ENCODE measurements at regions not wholly inside any gene's neighbourhood (a gene's known extent, or its start where the extent isn't known, plus 50 kb on each side); places are given as distances from the start of the nearest gene placed in this dataset.

- H3K56ac ChIP-seq (ENCODE audit: low read length): no peak overlapping the region
- H4K5ac ChIP-seq (ENCODE audit: low read length): no peak overlapping the region
- H3K79me1 ChIP-seq (ENCODE audit: low read length): no peaks in the 10 kb centered on the region
- no peak overlapping the region for H3K9ac ChIP-seq (ENCODE audit: low read length)
- no peaks in the 10 kb centered on the region for H3K79me2 ChIP-seq (ENCODE audit: control insufficient read depth, insufficient read depth, low read length)
- H3K4ac ChIP-seq (ENCODE audit: low read depth, low read length): no peak overlapping the region
- H3K4me2 ChIP-seq (ENCODE audit: low read length): no peak overlapping the region
- H3K4me3 ChIP-seq (ENCODE audit: low read length): no peak overlapping the region
- H3K18ac ChIP-seq (ENCODE audit: low read length): no peak overlapping the region
- no peak for DNase-seq
- no peak overlapping the region for H3K23ac ChIP-seq (ENCODE audit: low read length)
- no peak overlapping the region for H3K27ac ChIP-seq (ENCODE audit: low read depth, low read length)
- H3K4me1 ChIP-seq (ENCODE audit: control insufficient read depth, low read depth, low read length): no peaks in the 10 kb centered on the region
- H2AK5ac ChIP-seq (ENCODE audit: low read length): no peak overlapping the region
- no peaks in the 10 kb centered on the region for H3K27me3 ChIP-seq (ENCODE audit: insufficient read depth, low read length, poor library complexity)
- no peak overlapping the region for H2BK120ac ChIP-seq (ENCODE audit: low read depth, low read length)
- no peak overlapping the region for H2BK5ac ChIP-seq (ENCODE audit: low read length)
- no peak overlapping the region for H2BK15ac ChIP-seq (replicated peaks; ENCODE audit: low read depth)
- no peaks in the 10 kb centered on the region for H3K36me3 ChIP-seq (ENCODE audit: control insufficient read depth, insufficient read depth, low read length)
- WGBS (ENCODE audit: extremely low coverage, insufficient coverage, low lambda C conversion rate): no CpG with 5 or more reads among the region's 4 CpGs
- H4K8ac ChIP-seq (ENCODE audit: low read depth, low read length): no peak overlapping the region
Observed at GRCh38 chr5:5782402-5782801, 359.9 kb downstream of the ICE1 start.

GRCh38 chr5:5781335-5781734 lies 358.9 kb downstream of the ICE1 start:
- Histone ChIP-seq H3K4me2 (ENCODE audit: low read length) (no peak overlapping the region), H4K8ac (ENCODE audit: low read depth, low read length) (no peak overlapping the region), H2AK5ac (ENCODE audit: low read length) (no peak overlapping the region), H3K4me1 (ENCODE audit: control insufficient read depth, low read depth, low read length) (no peaks in the 10 kb centered on the region), H3K27ac (ENCODE audit: low read depth, low read length) (no peak overlapping the region), H3K18ac (ENCODE audit: low read length) (no peak overlapping the region), H3K79me1 (ENCODE audit: low read length) (no peaks in the 10 kb centered on the region), H3K79me2 (ENCODE audit: control insufficient read depth, insufficient read depth, low read length) (no peaks in the 10 kb centered on the region), H3K23ac (ENCODE audit: low read length) (no peak overlapping the region), H4K5ac (ENCODE audit: low read length) (no peak overlapping the region), H2BK120ac (ENCODE audit: low read depth, low read length) (no peak overlapping the region), H3K56ac (ENCODE audit: low read length) (no peak overlapping the region), H3K9ac (ENCODE audit: low read length) (no peak overlapping the region), H3K27me3 (ENCODE audit: insufficient read depth, low read length, poor library complexity) (no peaks in the 10 kb centered on the region), H2BK15ac (replicated peaks; ENCODE audit: low read depth) (no peak overlapping the region), H2BK5ac (ENCODE audit: low read length) (no peak overlapping the region), H3K4me3 (ENCODE audit: low read length) (no peak overlapping the region), H3K36me3 (ENCODE audit: control insufficient read depth, insufficient read depth, low read length) (no peaks in the 10 kb centered on the region), H3K4ac (ENCODE audit: low read depth, low read length) (no peak overlapping the region)
- no peak for DNase-seq
- WGBS (ENCODE audit: extremely low coverage, insufficient coverage, low lambda C conversion rate): no CpG with 5 or more reads among the region's 3 CpGs

- no peaks in the 10 kb centered on the region for H3K79me1 ChIP-seq (ENCODE audit: low read length)
- no peaks in the 10 kb centered on the region for H3K79me2 ChIP-seq (ENCODE audit: control insufficient read depth, insufficient read depth, low read length)
- no CpG with 5 or more reads among the region's 3 CpGs for WGBS (ENCODE audit: extremely low coverage, insufficient coverage, low lambda C conversion rate)
- H3K4me3 ChIP-seq (ENCODE audit: low read length): no peak overlapping the region
- H3K23ac ChIP-seq (ENCODE audit: low read length): no peak overlapping the region
- no peaks in the 10 kb centered on the region for H3K36me3 ChIP-seq (ENCODE audit: control insufficient read depth, insufficient read depth, low read length)
- DNase-seq: no peak
- no peak overlapping the region for H2BK15ac ChIP-seq (replicated peaks; ENCODE audit: low read depth)
- no peak overlapping the region for H2BK5ac ChIP-seq (ENCODE audit: low read length)
- H2AK5ac ChIP-seq (ENCODE audit: low read length): no peak overlapping the region
- H3K27ac ChIP-seq (ENCODE audit: low read depth, low read length): no peak overlapping the region
- H4K8ac ChIP-seq (ENCODE audit: low read depth, low read length): no peak overlapping the region
- H3K56ac ChIP-seq (ENCODE audit: low read length): no peak overlapping the region
- H3K27me3 ChIP-seq (ENCODE audit: insufficient read depth, low read length, poor library complexity): no peaks in the 10 kb centered on the region
- H3K18ac ChIP-seq (ENCODE audit: low read length): no peak overlapping the region
- no peak overlapping the region for H3K4me2 ChIP-seq (ENCODE audit: low read length)
- no peaks in the 10 kb centered on the region for H3K4me1 ChIP-seq (ENCODE audit: control insufficient read depth, low read depth, low read length)
- H3K4ac ChIP-seq (ENCODE audit: low read depth, low read length): no peak overlapping the region
- H4K5ac ChIP-seq (ENCODE audit: low read length): no peak overlapping the region
- H3K9ac ChIP-seq (ENCODE audit: low read length): no peak overlapping the region
- H2BK120ac ChIP-seq (ENCODE audit: low read depth, low read length): no peak overlapping the region
Observed at GRCh38 chr5:5780253-5780652, 357.8 kb downstream of the ICE1 start.

GRCh38 chr5:5777013-5777412 lies 354.5 kb downstream of the ICE1 start:
- Histone ChIP-seq H3K27me3 (ENCODE audit: insufficient read depth, low read length, poor library complexity) (no peaks in the 10 kb centered on the region), H3K9ac (ENCODE audit: low read length) (no peak overlapping the region)

GRCh38 chr5:5772202-5772601 lies 349.7 kb downstream of the ICE1 start:
- H2BK15ac ChIP-seq (replicated peaks; ENCODE audit: low read depth): no peak overlapping the region
- H4K5ac ChIP-seq (ENCODE audit: low read length): no peak overlapping the region
- H3K27me3 ChIP-seq (ENCODE audit: insufficient read depth, low read length, poor library complexity): no peaks in the 10 kb centered on the region
- no peak overlapping the region for H3K4me2 ChIP-seq (ENCODE audit: low read length)
- no peak overlapping the region for H3K18ac ChIP-seq (ENCODE audit: low read length)
- H3K9ac ChIP-seq (ENCODE audit: low read length): no peak overlapping the region
- H4K8ac ChIP-seq (ENCODE audit: low read depth, low read length): no peak overlapping the region
- H2BK5ac ChIP-seq (ENCODE audit: low read length): no peak overlapping the region
- no peak overlapping the region for H2BK120ac ChIP-seq (ENCODE audit: low read depth, low read length)
- H3K79me1 ChIP-seq (ENCODE audit: low read length): no peaks in the 10 kb centered on the region
- no peaks in the 10 kb centered on the region for H3K4me1 ChIP-seq (ENCODE audit: control insufficient read depth, low read depth, low read length)
- no peaks in the 10 kb centered on the region for H3K79me2 ChIP-seq (ENCODE audit: control insufficient read depth, insufficient read depth, low read length)
- H3K4me3 ChIP-seq (ENCODE audit: low read length): no peak overlapping the region
- H3K36me3 ChIP-seq (ENCODE audit: control insufficient read depth, insufficient read depth, low read length): no peaks in the 10 kb centered on the region
- no peak overlapping the region for H3K56ac ChIP-seq (ENCODE audit: low read length)
- DNase-seq: no peak
- no peak overlapping the region for H2AK5ac ChIP-seq (ENCODE audit: low read length)
- no peak overlapping the region for H3K27ac ChIP-seq (ENCODE audit: low read depth, low read length)
- no CpG with 5 or more reads among the region's 3 CpGs for WGBS (ENCODE audit: extremely low coverage, insufficient coverage, low lambda C conversion rate)
- H3K4ac ChIP-seq (ENCODE audit: low read depth, low read length): no peak overlapping the region
- H3K23ac ChIP-seq (ENCODE audit: low read length): no peak overlapping the region

More at GRCh38 chr5:5777013-5777412, 354.5 kb downstream of the ICE1 start:
- H3K23ac ChIP-seq (ENCODE audit: low read length): no peak overlapping the region
- H2BK120ac ChIP-seq (ENCODE audit: low read depth, low read length): no peak overlapping the region
- no peak overlapping the region for H2BK15ac ChIP-seq (replicated peaks; ENCODE audit: low read depth)
- H3K4me1 ChIP-seq (ENCODE audit: control insufficient read depth, low read depth, low read length): no peaks in the 10 kb centered on the region
- no peaks in the 10 kb centered on the region for H3K36me3 ChIP-seq (ENCODE audit: control insufficient read depth, insufficient read depth, low read length)
- no peaks in the 10 kb centered on the region for H3K79me2 ChIP-seq (ENCODE audit: control insufficient read depth, insufficient read depth, low read length)
- no CpG with 5 or more reads among the region's 2 CpGs for WGBS (ENCODE audit: extremely low coverage, insufficient coverage, low lambda C conversion rate)
- no peaks in the 10 kb centered on the region for H3K79me1 ChIP-seq (ENCODE audit: low read length)
- no peak for DNase-seq
- no peak overlapping the region for H3K56ac ChIP-seq (ENCODE audit: low read length)
- H4K5ac ChIP-seq (ENCODE audit: low read length): no peak overlapping the region
- H2AK5ac ChIP-seq (ENCODE audit: low read length): no peak overlapping the region
- no peak overlapping the region for H3K4me3 ChIP-seq (ENCODE audit: low read length)
- H4K8ac ChIP-seq (ENCODE audit: low read depth, low read length): no peak overlapping the region
- no peak overlapping the region for H3K27ac ChIP-seq (ENCODE audit: low read depth, low read length)
- no peak overlapping the region for H3K4ac ChIP-seq (ENCODE audit: low read depth, low read length)
- H2BK5ac ChIP-seq (ENCODE audit: low read length): no peak overlapping the region
- H3K18ac ChIP-seq (ENCODE audit: low read length): no peak overlapping the region
- no peak overlapping the region for H3K4me2 ChIP-seq (ENCODE audit: low read length)

GRCh38 chr5:5770825-5771224 lies 348.3 kb downstream of the ICE1 start:
- Histone ChIP-seq H3K18ac (ENCODE audit: low read length) (no peak overlapping the region), H2BK5ac (ENCODE audit: low read length) (no peak overlapping the region), H2BK15ac (replicated peaks; ENCODE audit: low read depth) (no peak overlapping the region), H3K79me2 (ENCODE audit: control insufficient read depth, insufficient read depth, low read length) (no peaks in the 10 kb centered on the region), H2BK120ac (ENCODE audit: low read depth, low read length) (no peak overlapping the region), H3K4me3 (ENCODE audit: low read length) (no peak overlapping the region), H3K4ac (ENCODE audit: low read depth, low read length) (no peak overlapping the region), H3K27ac (ENCODE audit: low read depth, low read length) (no peak overlapping the region), H3K4me2 (ENCODE audit: low read length) (no peak overlapping the region), H3K36me3 (ENCODE audit: control insufficient read depth, insufficient read depth, low read length) (no peaks in the 10 kb centered on the region), H3K27me3 (ENCODE audit: insufficient read depth, low read length, poor library complexity) (no peaks in the 10 kb centered on the region), H4K5ac (ENCODE audit: low read length) (no peak overlapping the region), H4K8ac (ENCODE audit: low read depth, low read length) (no peak overlapping the region), H3K23ac (ENCODE audit: low read length) (no peak overlapping the region), H3K4me1 (ENCODE audit: control insufficient read depth, low read depth, low read length) (no peaks in the 10 kb centered on the region), H3K79me1 (ENCODE audit: low read length) (no peaks in the 10 kb centered on the region), H3K56ac (ENCODE audit: low read length) (no peak overlapping the region), H2AK5ac (ENCODE audit: low read length) (no peak overlapping the region), H3K9ac (ENCODE audit: low read length) (no peak overlapping the region)
- no CpG with 5 or more reads among the region's 2 CpGs for WGBS (ENCODE audit: extremely low coverage, insufficient coverage, low lambda C conversion rate)
- no peak for DNase-seq

Measured in mesendoderm (in vitro differentiated cells).